SK-N-MC (cell line): ENCODE measurements at regions not wholly inside any gene's neighbourhood (a gene's known extent, or its start where the extent isn't known, plus 50 kb on each side); places are given as distances from the start of the nearest gene placed in this dataset.

Source experiments
- EZH2 ChIP-seq: fragments of 200-600 bp; sonication (generic); IDR thresholded peaks from one replicate; pipeline ENCODE4 v1.6.1; 2017; ENCODE audit warnings: antibody characterized with exemption
- POLR2AphosphoS5 ChIP-seq: IDR thresholded peaks from 2 replicates; pipeline ENCODE4 v1.6.1; 2012; ENCODE audit warnings: mild to moderate bottlenecking, low read depth, low read length, borderline replicate concordance

DNA sequence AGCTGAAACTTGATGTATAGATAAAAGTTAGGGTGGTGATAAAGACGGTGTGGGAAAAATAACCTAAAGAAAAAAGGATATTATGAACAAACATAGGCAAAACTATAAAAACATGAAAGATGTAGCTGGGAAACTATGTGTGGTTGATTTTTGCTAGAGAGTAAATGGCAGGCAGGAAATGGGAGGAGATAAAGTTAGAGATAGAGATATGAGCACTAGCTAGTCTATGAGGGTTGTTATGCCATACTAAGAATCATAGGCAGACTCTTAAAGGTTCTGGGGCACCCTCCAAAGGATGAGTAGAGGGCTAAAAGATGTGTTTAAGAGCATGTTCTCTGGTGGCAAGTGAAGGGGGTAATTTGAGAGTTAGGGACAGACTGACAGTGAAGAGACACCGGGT is 1109.2 kb downstream of the GATA3 start:
- TF ChIP-seq POLR2AphosphoS5 (no peak), EZH2 (no peak)
